ENCODE measurements at regions not wholly inside any gene's neighbourhood (a gene's known extent, or its start where the extent isn't known, plus 50 kb on each side); places are given as distances from the start of the nearest gene placed in this dataset.

GRCh38 chr2:60319031-60319547, 234.4 kb downstream of the BCL11A start:
- no peak for DNase-seq (ENCODE audit: low read depth)

- DNase-seq (ENCODE audit: low read depth) = no peak
Observed at GRCh38 chr2:60318544-60318943, 234.9 kb downstream of the BCL11A start.

- no peak for DNase-seq (ENCODE audit: low read depth)
Observed at GRCh38 chr2:60317844-60318243, 235.6 kb downstream of the BCL11A start.

- DNase-seq (ENCODE audit: low read depth) = no peak
Observed at GRCh38 chr2:60317034-60317386, 236.4 kb downstream of the BCL11A start.

- DNase-seq (ENCODE audit: low read depth) = no peak
Observed at GRCh38 chr2:60316381-60317033, 236.9 kb downstream of the BCL11A start.

- DNase-seq (ENCODE audit: low read depth) = no peak
Observed at GRCh38 chr2:60313470-60314172, 239.8 kb downstream of the BCL11A start.

- DNase-seq (ENCODE audit: low read depth) = no peak
Observed at GRCh38 chr2:60312618-60313017, 240.8 kb downstream of the BCL11A start.

GRCh38 chr2:60311524-60311923, 241.9 kb downstream of the BCL11A start:
- DNase-seq (ENCODE audit: low read depth) = no peak

- no peak for DNase-seq (ENCODE audit: low read depth)
Observed at GRCh38 chr2:60309941-60310660, 243.4 kb downstream of the BCL11A start.

- DNase-seq (ENCODE audit: low read depth) = no peak
Observed at GRCh38 chr2:60309336-60309735, 244.1 kb downstream of the BCL11A start.

- DNase-seq (ENCODE audit: low read depth) = no peak
Observed at GRCh38 chr2:60306267-60306861, 247.1 kb downstream of the BCL11A start.

GRCh38 chr2:60303680-60304079, 249.8 kb downstream of the BCL11A start:
- no peak for DNase-seq (ENCODE audit: low read depth)

GRCh38 chr2:60302377-60303126, 250.9 kb downstream of the BCL11A start:
- no peak for DNase-seq (ENCODE audit: low read depth)

GRCh38 chr2:60301726-60302125, 251.7 kb downstream of the BCL11A start:
- no peak for DNase-seq (ENCODE audit: low read depth)

GRCh38 chr2:60299179-60299578, 254.3 kb downstream of the BCL11A start:
- DNase-seq (ENCODE audit: low read depth) = no peak

- DNase-seq (ENCODE audit: low read depth) = no peak
Observed at GRCh38 chr2:60298006-60298696, 255.3 kb downstream of the BCL11A start.

- DNase-seq (ENCODE audit: low read depth) = no peak
Observed at GRCh38 chr2:60297296-60298005, 256.0 kb downstream of the BCL11A start.

- DNase-seq (ENCODE audit: low read depth) = no peak
Observed at GRCh38 chr2:60296219-60296955, 257.1 kb downstream of the BCL11A start.

GRCh38 chr2:60295636-60295962, 257.9 kb downstream of the BCL11A start:
- no peak for DNase-seq (ENCODE audit: low read depth)

All from stimulated activated CD8-positive, alpha-beta memory T cell treated with anti-CD3 and anti-CD28 coated beads, Interleukin-12 subunit alpha, Interleukin-12 subunit beta, amount 100 ng/mL, for 4 hours (primary cell).